Lower leg skin (tissue), 3 donors: ENCODE measurements at regions not wholly inside any gene's neighbourhood (a gene's known extent, or its start where the extent isn't known, plus 50 kb on each side); places are given as distances from the start of the nearest gene placed in this dataset.

Source experiments
- POLR2A ChIP-seq, 2 donors: fragments of 450-650 bp; IDR thresholded peaks; one replicate each; pipeline ENCODE4 v1.6.1; 2016 to 2017; ENCODE audit warnings: antibody characterized with exemption in 2 of 2, mild to moderate bottlenecking in 1 of 2, moderate library complexity in 1 of 2
- TF ChIP-seq, protein P1 (sequence below), 3 donors: fragments of 450-650 bp; IDR thresholded peaks; one replicate each; pipeline ENCODE4 v1.5.1; 2016; ENCODE audit warnings: antibody characterized with exemption in 3 of 3, mild to moderate bottlenecking in 3 of 3, moderate library complexity in 2 of 3

DNA sequence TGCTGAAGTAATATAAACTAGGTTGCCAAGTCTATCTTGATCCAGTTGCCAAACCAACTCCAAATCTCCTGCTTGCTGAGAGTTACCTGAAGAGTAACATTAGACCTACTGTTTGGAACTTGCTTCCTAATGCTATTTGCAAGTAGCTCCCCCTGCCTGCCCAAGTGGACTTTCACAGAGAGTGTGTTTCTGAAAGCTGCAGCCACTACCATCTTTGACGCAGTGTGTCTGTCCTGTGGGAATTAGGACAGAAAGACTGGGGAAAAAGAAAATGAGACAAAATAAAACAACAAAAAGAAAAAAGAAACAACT lies 195.0 kb upstream of the HS3ST1 start:
- TF ChIP-seq, protein P1, sequence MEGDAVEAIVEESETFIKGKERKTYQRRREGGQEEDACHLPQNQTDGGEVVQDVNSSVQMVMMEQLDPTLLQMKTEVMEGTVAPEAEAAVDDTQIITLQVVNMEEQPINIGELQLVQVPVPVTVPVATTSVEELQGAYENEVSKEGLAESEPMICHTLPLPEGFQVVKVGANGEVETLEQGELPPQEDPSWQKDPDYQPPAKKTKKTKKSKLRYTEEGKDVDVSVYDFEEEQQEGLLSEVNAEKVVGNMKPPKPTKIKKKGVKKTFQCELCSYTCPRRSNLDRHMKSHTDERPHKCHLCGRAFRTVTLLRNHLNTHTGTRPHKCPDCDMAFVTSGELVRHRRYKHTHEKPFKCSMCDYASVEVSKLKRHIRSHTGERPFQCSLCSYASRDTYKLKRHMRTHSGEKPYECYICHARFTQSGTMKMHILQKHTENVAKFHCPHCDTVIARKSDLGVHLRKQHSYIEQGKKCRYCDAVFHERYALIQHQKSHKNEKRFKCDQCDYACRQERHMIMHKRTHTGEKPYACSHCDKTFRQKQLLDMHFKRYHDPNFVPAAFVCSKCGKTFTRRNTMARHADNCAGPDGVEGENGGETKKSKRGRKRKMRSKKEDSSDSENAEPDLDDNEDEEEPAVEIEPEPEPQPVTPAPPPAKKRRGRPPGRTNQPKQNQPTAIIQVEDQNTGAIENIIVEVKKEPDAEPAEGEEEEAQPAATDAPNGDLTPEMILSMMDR (IDR thresholded peaks at IDR 0.05), result no peak
- no peak for TF ChIP-seq POLR2A (IDR thresholded peaks at IDR 0.05)
